PC-9 (cell line): ENCODE measurements at regions not wholly inside any gene's neighbourhood (a gene's known extent, or its start where the extent isn't known, plus 50 kb on each side); places are given as distances from the start of the nearest gene placed in this dataset.

Experiments
- EZH2 ChIP-seq: fragments of 200-600 bp; sonication (generic); IDR thresholded peaks from 2 replicates; pipeline ENCODE4 v1.8.0; 2017; ENCODE audit warnings: antibody characterized with exemption, low read depth
- TF ChIP-seq, protein P1 (sequence below): fragments of 200-600 bp; sonication (generic); conservative IDR thresholded peaks from 2 replicates; pipeline ENCODE4 v1.6.1; 2017; ENCODE audit warnings: mixed run types, antibody characterized with exemption, mild to moderate bottlenecking, moderate library complexity

DNA sequence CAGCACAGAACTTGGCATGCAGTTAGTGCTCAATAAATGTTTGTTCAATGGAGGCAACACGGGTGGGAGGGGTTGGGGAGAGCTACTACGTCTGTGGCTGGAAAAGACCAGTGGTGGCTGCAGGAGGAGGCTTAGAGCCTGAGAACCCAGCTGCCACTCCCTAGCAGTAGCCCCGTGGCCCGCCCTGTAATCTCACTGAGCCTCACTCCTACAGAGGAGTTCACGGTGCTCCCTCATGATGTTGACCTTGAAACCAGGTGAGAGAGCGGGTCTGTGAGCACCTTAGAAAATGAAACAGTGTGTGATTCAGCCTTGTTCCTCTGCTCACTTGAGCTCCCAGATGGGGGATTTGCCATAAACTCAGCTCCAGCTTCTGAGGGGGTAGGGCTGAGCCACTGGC lies 299.6 kb downstream of the NPHP4 start:
- TF ChIP-seq, protein P1, sequence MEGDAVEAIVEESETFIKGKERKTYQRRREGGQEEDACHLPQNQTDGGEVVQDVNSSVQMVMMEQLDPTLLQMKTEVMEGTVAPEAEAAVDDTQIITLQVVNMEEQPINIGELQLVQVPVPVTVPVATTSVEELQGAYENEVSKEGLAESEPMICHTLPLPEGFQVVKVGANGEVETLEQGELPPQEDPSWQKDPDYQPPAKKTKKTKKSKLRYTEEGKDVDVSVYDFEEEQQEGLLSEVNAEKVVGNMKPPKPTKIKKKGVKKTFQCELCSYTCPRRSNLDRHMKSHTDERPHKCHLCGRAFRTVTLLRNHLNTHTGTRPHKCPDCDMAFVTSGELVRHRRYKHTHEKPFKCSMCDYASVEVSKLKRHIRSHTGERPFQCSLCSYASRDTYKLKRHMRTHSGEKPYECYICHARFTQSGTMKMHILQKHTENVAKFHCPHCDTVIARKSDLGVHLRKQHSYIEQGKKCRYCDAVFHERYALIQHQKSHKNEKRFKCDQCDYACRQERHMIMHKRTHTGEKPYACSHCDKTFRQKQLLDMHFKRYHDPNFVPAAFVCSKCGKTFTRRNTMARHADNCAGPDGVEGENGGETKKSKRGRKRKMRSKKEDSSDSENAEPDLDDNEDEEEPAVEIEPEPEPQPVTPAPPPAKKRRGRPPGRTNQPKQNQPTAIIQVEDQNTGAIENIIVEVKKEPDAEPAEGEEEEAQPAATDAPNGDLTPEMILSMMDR: no peak
- TF ChIP-seq EZH2: no peak
